Suppressor macrophage (primary cell): ENCODE measurements at regions not wholly inside any gene's neighbourhood (a gene's known extent, or its start where the extent isn't known, plus 50 kb on each side); places are given as distances from the start of the nearest gene placed in this dataset.
A peak's percentile ranks its signal among the peaks of the same experiment; 100 is the strongest.

Source experiments
- DNase-seq, 4 experiments: peaks; one replicate each; pipeline ENCODE4 v3.0.0-alpha.2; 2020 to 2022

- DNase-seq = no peak
Measured at GRCh38 chr12:85688837-85689236, 147.4 kb downstream of the RASSF9 start.

DNA sequence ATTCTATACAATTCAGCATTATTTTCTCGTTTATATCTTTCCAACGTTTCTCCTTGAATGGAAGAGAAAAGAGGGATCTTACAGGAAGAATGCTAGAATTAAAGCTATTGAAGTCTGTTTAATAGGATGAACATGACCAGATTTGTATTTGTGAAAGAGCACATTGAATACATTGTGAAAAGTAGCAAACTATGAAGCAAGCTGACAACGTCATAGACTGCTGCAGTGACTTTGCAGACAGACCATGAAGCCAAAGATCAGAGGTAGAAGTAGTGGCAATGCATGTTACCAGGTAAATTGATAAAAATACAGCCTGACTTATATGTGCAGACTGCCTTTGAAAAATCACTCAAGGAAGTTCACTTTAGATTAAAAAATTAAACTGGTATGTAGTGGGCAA lies 146.1 kb downstream of the RASSF9 start:
- DNase-seq = no peak

GRCh38 chr12:85693093-85693665 lies 143.0 kb downstream of the RASSF9 start:
- no peak for DNase-seq

DNA sequence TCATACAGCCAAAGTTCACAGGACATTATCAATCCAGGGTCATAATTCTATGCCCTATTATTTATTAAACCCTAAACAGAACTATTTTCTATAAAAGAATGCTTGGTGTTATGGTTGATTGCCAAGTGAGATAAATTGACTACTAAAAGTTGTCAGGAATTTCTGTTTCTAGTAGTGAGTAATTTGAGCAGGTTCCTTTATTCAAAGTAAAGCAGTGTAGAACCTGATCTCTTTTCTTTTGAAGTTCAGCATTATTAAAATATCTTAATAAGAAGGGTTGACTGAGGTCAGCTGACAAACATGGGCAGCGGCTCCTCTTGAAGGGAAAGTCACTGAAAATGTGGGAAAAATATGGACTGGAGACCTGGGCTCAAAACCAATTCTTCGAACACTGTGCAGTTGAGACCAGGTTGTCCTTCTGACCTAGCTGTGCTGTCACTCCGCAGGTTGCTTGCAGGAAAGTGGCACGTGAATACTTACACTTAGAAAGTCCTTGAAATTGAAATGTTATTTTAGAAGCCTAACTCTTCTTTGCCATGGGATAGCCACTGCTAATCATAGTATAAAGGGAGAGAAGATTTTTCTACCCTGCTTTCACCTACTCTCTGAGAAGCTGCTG lies 141.0 kb downstream of the RASSF9 start:
- DNase-seq = no peak

- no peak for DNase-seq
Measured at GRCh38 chr12:85697003-85697402, 139.2 kb downstream of the RASSF9 start.

DNA sequence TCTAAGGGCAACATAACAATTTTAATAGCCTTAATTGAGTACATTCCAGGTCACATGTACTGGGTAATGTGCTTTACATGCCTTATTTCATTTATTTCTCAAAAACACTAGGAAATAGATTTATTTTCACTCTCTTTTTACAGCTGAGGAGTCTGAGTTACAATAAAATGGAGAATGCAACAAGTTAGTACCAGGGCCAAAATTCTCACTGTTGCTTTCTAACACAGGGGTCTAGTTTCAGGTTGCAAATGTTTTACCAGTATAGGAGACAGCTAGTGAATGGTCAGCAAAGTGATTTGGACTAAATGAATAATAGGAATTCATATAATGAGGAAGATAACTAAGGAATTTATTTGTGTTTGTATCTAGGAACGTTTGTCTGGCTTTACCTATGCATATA lies 137.3 kb downstream of the RASSF9 start:
- no peak for DNase-seq

DNA sequence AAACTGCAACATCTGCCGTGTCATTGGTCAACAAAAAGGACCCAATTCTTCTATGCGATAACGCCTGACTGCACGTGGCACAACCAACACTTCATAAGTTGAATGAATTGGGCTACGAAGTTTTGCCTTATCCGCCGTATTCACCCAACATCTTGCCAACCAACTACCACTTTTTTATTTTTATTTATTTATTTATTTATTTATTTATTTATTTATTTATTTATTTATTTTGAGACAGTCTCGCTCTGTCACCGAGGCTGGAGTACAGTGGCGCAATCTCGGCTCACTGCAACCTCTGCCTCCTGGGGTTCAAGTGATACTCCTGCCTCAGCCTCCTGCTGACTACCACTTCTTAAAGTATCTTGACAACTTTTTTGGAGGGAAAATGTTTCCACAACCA lies 127.4 kb downstream of the RASSF9 start:
- no peak for DNase-seq

- DNase-seq = no peak
Measured at GRCh38 chr12:85711735-85712390, 124.3 kb downstream of the RASSF9 start.

DNA sequence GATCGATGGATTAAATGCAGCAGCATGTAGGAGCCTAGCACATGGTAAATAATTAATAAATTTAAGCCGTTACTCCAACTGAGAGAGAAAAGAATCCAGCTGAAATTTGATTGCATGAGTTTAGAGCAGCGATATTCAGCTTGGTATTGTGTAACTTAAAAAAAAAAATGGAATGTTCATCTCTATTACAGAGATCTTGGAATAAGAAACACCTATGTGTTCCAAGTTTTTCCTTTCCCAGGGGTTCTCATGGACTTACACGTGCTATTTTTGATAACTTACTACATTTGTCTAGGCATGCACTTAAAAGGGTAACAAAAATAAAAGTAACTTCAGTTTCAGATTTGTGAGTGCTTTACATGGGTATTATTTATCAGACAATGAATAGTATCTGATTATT lies 122.8 kb downstream of the RASSF9 start:
- DNase-seq = no peak

DNA sequence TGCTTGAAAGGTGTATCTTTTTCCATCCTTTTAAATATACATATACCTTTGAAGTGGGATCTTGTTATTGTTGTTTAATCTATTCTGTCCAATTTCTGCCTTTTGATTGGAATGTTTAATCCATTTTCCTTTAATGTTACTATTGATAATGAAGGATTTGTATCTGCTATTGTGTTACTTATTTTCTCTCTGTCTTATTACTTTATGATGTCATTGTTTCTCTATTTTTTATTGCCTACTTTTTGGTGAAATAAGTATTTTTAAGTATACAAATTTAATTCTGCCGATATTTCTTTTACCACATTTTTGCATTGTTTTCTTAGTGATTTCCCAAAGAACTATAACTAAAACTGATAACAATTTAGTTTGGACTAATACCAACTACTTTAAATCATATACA lies 121.8 kb downstream of the RASSF9 start:
- no peak for DNase-seq

GRCh38 chr12:85720308-85721033 lies 115.7 kb downstream of the RASSF9 start:
- DNase-seq = no peak

- no peak for DNase-seq
Measured at GRCh38 chr12:85725991-85726390, 110.2 kb downstream of the RASSF9 start.

DNA sequence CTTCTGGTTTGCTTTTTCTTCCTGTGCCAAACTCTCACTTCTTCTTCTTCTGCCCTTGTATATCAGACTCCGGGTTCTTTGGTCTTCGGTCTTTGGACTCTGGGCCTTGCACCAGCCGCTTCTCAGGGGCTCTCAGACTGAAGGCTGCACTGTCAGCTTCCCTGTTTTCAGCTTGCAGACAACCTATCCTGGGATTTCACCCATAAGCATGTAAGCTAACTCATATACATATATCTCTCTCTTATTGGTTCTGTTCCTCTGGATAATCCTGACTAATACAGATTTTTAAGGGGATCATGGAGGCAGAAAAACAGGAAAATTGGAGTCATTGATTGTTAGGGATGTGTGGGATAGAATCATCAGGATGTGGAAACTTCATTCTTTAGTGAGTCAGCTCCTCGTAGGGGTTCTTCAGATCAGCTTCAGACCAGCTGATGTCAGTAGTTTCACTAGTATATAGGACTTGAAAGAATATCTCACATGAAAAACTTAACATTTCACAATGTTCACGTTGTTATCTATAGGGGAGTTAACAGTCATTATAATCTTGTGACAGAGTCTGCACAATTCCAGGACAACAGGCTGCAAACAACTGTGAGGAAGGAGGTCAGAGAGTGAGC lies 102.9 kb downstream of the RASSF9 start:
- peak in 1 of 4 experiments; percentile 2 for DNase-seq

GRCh38 chr12:85733984-85734383 lies 102.2 kb downstream of the RASSF9 start:
- DNase-seq = no peak

GRCh38 chr12:85740186-85740585 lies 96.0 kb downstream of the RASSF9 start:
- DNase-seq = no peak

- no peak for DNase-seq
Measured at GRCh38 chr12:85741046-85741445, 95.2 kb downstream of the RASSF9 start.

- DNase-seq = peak in 1 of 4 experiments; percentile 3
Measured at GRCh38 chr12:85747941-85748495, 88.2 kb downstream of the RASSF9 start.
